HS-27A (cell line): ENCODE measurements at regions not wholly inside any gene's neighbourhood (a gene's known extent, or its start where the extent isn't known, plus 50 kb on each side); places are given as distances from the start of the nearest gene placed in this dataset.
A peak's percentile ranks its signal among the peaks of the same experiment; 100 is the strongest.

Experiments used
- DNase-seq: peaks from one replicate; pipeline ENCODE4 v3.0.0-alpha.2; 2012; ENCODE audit warnings: low read depth, missing footprints

DNA sequence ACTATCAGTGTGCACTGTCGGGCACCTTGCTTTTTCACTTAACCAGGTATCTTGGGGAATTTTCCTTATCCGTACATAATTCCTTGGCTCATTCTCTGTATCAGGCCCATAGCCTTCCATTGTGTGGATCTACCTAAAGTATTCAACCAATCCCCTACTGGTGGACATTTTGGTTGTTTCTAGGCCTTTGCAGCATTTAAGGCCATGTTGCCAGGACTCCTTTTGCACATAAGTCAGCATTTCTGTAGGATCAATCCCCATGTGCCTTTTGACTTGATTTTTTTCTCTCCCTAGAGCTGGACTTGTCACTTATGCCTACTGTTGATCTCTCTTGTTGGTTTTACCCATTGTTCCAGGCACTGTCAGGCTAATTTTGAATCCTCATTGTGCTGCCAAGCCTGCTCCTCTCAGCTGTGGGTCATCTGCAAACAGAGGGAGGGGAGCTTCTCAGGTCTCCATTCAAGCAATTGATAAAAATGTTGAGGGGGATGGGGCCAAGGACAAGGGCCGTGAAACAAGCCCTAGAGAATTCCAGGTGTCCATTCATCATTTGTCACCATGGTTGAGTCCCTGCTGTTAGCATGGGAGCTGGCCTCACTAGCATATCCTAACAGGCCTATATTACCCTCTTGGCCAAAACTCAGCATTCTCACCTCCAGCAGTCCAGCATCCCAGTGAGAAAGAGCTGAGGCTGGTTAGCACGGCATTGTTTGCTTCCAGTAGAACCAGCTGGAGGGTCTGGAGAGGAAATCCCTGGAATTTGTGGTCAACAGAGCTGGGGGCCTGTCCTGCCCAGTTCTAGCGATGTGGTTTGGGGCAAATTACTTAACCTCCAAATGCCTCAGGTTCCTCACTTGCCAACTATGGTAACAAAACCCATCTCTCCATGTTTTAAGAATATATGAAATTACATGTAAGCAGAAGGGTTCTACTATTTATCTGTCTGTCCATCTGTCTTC, 178.4 kb downstream of the MRPL14 start:
- peak; percentile 87 for DNase-seq

DNA sequence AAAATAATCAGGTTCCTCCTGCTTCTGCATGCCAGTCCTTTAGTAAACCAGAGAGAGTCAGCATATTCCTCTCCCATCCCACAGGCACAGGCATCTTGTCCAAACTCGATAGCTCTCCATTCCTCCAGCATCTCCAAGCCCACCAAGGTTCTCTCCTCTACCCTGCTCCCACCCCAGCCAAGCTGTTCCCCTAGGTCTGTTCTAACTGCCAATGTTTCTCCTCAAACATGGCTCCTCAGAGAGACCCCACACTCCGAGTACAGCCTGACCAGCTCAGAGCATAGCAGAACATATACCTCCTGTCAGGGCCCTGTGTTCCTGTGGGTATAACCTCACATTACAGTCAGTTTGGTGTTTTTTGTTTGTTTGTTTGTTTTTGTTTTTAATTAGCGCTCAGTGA, 177.8 kb downstream of the VEGFA start:
- DNase-seq, result no peak

DNA sequence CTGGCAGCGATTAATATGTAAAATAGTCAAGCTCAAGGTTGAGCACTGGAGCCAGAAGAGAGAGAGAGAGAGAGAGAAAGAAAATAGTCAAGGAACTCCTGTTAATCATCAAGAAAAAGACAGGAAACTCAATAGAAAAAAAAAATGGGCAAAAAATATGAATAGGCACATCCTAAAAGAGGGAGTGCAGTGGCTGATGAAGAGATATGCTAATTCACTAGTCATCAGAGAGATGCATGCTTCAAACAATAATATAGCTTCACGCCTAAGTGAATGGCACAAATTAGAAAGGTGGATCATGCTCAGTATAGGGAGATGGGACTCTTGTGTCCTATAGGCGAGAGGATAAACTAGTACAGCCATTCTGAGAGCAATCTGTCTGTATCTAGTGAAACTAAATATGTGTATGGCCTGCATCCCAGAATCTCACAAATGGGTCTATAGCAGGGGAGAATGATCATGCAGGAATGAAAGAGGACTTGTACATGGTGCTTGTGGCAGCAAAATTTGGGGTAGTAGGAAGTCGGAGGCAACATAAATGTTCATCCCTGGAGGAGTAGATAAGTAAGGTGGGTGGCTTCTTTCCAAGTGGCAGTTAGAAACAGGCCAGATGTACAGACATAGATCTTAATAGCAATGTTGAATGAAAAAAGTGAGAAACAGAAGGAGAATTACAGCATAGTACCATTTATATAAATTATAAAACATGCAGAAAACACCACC, 176.8 kb downstream of the VEGFA start:
- no peak for DNase-seq

DNA sequence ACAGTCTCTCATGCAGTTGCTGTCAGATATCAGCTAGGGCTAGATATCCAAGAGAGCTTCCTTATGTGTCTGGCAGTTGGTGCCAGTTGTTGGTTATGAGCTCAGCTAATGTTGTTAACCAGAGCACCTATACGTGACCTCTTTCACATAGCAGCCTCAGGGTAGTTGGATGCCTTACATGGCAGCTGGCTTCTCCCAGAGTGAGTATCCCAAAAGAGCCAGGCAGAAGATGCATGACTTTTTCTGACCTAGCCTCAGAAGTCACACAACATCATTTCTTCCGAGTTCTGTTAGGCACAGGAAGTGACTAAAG, 175.7 kb downstream of the VEGFA start:
- DNase-seq, result no peak

DNA sequence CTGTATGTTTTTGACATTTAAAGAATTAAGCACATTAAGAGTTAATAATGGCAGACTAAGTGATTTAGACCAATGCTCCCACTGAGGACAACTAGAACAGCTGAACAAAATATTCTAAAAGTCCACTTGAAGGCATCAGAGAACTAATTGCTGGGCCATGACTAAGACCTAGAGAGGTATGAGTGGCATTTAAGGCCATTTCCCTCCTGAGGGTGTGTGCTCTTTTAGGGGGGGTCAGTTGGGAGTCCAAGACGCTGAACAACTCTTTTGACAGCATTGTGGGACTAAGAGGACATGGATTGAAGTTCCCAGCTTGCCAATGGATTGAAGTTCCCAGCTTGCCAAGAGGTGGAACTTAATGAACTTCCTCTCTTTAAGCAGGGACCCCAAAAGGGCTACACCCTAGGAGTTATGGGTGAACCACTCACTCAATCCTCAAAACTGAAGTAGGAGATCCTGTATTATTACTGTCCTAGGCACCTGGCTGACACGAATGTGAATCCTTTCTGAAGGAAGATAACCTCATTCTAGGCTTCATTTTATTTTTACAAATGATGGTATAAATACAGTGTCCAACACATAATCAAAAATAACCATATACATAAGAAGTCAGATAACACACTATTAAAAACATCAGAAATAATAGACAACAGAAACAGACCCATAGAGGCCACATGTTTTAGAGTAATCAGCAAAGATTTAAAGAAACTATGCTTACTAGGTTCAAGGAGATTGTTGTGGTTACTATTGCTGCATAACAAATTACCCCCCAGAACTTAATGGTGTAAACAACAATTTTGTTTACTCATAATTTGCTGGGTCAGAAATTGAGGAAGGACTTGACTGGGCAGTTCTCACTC, 175.1 kb downstream of the VEGFA start:
- peak; percentile 77 for DNase-seq

DNA sequence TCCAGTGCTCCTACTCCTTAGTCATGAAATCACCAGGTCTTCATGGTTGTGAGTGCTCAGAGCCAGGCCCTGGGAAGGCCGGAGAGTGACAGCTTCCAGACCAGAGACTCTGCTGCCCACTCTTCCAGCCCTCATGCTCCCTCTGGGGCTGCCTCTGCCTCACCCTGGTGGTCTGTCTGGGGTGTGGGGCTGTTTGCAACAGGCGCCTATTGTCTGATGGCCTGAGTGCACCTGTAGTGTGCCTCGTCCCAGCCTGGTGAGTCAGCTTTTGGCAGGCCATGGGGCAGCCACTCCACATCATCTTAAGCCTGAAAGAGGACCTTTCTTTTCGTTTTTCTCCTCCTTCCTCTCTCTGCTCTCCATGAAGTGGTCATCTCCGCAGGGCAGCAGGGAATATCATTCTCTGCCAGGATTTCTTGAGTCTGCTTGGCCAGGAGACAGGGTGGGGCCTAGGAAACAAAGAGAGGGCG, 173.8 kb downstream of the VEGFA start:
- DNase-seq, result no peak

DNA sequence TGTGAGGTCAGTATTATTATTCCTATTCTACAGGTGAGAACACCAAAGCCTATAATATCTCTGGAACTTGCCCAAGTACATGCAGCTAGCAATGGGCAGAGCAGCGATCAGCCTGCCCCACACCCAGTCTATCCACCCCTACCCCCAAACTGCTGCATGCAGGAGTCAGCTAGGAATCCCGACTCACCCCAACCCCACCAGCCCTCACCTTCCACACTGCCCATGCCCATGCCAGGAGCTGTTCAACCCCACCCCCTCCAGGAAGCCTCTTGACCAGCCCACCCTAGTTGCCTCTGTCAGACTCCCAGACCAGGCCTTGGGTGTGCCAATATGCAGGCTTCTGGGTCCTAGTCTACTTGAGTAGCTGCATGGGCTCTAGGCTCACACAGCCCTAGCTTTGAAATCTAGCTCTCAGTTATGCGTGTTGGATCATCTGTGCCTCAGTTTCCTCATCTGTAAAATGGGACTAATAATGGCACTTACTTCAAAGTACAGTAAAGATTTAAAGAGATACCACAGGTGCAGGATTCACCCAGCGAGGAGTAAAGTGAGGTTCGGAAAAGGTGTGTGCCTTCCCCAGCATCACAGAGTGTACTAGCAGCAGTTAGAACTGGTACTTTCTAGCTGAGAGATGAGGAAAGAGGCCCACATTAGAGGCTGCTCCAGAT, 173.2 kb downstream of the VEGFA start:
- DNase-seq, result no peak

DNA sequence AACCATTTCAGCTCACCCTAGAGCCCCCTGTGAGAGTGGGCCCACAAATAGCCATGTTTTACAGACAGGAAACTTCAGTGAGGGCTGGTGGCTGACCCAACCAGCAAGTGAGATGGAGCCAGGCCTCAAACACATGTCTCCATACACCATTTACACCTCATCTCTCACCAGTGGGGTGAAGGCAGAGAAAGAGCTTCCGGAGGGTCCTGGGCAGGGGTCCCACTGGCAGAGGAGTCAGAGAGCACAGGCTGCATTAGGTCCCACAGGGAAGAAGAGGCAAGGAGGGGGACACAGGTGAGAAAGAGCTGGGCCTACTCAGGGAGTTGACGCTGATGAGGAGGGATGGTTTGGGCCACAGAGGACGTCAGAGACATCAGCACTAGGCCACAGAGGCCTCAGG, 172.6 kb downstream of the VEGFA start:
- DNase-seq, result no peak

DNA sequence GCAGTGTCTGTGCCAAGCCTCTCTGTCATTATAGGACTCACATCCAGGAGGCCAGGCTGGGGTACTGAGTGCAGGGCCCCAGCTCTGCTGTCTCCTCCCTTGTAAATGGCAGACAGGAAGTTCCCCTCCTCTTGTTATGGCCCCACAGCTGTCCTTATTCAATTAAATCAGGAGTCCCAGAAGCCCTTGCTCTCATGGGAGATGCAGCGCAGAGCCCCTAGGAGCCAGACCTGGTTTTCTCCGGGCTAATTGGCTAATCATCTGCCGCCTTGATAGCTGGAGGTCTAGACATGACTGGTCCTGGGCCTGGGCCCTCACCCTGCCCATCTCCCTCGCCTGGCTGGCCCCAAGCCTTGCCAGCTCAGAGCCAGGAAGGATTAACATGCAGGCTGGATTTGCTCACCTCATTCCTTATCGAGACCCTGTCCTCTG, 172.0 kb downstream of the VEGFA start:
- no peak for DNase-seq

DNA sequence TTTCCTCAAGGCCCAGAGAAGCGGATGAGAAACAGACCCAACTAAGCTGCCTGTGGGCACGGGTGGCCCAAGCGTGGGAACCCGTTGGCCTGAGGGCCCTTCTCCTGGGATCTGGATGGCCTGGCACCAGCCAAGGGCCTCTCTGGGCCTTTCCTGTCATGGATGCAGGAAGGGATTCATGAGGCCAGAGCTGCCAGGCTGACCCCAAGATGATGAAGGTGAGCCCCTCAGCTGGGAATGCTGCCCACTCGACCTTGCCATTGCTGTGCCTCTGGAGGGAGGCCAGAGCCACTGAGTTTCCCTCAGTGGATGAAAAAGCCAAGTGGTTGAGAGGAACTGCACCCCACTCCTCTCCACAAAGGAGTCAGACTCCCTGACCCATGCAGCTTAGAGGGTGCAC, 171.2 kb downstream of the VEGFA start:
- DNase-seq, result no peak

DNA sequence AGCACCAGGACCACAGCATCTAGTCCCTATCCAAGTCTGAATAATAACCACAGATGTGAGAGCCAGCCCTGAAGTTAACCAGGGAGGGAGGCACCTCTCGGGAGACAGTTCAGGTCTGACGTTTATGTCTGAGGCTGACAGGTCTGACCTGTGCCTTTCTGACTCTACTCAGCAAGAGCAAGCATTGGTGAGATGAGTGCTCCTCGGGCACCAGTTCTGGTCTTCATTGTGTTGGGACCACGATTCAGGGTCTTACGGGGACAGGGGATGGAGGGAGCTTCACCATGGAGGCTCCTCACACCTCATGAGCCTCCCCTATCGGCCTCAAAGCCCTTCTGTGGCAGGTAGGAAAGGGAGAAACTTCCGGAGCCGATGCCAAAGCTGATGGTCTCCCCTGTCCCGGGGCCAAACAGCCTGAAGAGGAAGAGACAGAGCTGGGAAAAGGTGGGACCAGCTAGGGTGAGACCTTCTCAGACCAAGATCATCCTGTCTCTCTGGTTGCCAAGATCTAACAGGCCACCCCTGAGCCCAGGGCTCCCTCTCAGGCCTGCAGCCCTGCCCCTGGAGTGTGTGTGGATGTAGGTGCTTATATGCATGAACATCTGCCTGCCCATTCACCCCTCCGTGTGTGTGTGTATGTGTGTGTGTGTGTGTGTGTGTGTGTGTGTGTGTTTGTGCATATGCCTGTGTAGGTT, 170.5 kb downstream of the VEGFA start:
- DNase-seq, result no peak

DNA sequence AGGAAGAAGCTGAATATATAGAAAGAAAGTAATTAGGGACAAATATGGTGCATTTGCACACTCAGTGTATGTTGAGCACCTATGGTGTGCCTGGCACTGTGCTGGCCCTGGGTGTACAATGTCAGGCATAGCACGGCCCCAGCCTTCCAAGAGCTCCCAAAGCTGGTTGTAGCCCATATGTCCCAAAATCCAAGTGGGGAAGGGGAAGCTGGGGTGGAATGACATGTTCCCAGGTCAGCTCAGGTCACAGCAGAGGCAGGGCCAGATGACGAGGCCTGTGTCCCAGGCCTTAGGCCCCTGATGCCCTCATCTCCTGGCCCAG, 170.0 kb downstream of the VEGFA start:
- DNase-seq, result no peak

DNA sequence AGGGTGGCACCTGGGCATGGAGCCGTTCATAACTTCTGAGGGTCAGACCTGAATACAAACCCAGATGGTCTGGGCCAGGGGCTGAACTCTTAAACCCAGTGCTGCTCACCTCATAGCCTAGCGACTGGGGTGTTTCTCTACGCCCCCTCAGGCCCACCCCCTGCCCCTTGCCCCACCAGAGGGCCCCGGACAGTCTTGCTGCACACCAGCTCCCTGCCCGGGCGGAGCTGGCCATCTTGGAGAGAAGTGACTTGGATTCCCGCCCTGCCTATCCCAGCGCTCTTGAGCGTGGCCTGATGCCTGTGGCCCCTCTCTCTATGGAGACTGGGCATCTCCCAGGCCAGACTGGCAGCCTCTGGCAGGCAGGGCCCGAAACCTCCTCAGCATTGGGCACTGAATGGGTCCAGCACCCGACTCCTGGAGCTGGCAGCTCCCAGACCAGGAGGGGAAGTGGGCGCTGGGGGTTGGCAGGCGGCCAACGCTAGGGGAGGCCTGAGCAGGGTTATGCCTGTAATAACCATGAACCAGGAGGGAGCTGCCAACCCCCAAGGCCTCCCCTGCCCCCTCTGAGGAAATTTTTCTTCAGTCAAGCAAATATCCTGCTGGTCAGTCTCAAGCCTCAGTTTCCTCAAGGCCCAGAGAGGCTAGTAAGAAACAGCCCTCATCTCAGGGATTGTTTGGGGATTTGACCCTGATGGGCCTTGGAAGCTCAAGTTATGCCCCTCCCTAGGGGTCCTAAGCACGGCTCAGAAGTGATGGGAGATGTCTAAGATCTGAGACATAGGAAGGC, 169.5 kb downstream of the VEGFA start:
- DNase-seq, result no peak

DNA sequence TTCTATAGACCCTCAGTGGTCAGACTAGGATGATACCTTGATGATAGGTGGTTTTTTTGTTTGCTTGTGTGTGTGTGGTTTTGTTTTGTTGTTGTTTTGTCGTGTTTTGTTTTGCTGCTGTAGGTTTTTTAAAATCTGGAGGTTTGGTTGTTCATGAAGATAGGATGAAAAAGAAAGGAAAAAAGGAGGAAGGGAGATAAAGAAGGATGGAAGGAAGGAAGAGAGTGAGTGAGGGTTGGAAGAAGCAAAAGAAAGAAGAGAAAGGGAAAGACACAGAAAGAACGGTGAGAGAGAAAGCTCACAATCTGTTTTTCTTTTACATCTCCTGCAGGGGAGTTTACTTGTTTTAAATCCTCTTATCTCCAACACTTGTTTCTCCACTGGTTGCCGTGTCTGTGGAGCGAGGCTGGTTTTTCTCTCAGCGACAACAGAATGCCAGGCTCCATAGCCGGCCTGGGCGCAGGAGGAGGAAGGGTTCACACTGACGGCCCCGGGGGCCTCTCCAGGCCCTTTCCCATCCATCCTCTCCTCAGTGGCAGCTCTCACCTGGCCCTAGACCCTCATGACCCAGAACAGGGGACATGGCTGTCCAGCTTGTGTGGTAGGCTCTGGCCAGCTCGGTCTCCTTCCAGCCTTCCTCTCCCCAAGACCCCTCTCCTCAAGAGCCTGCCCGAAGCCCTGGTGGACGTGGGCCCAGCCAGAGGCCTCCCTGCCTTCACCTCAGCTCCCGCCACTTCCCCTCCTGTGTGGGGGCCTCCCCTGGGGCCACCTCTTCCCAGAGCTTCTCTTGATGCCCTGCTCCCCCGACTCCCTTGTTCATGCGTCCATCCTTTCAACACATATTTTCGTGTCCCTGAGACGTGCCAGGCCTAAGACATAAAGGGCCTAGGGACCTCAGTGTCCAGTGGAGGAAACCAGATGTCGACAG, 168.4 kb downstream of the VEGFA start:
- DNase-seq, result no peak

DNA sequence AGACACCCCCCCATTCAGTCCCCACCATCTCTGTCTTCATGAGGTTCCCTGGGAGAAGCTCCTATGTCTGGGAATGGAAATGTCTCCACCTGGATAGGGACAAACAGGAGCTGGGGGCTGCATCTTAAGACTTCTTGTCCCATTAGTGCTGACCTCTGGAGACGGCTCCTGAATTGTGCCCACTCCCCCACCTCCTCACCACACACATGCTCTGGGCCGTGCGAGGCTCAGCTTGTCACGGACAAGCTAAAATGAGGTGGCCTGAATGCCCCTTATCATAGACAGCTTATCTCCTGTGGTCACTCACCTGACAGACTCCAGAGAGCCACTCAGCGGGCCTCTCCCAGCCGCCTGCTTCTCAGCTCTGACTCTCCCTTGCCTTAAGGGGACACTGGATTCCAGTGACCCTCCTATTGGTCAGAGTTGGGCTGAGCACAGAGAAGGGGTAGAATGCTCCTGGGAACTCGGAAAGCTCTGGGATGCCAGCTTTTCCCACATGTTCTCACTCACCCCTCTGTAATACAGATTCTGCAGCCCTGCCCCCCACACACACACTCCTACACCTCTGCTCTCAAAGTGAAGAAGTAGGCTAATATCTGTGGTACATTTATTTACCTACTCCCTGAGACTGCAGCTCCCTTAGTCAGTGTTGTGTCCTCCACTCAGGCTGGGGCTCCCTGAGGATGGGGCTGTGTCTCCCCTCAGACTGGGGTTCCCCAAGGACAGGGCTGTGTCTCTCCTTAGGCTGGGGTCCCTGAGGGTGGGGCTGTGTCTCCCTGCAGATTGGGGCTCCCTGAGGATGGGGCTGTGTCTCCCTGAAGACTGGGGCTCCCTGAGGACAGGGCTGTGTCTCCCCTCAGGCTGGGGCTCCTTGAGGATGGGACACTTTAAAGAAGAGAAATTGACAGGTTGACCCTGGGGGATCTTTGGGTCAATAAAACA, 167.5 kb downstream of the VEGFA start:
- DNase-seq, result no peak

DNA sequence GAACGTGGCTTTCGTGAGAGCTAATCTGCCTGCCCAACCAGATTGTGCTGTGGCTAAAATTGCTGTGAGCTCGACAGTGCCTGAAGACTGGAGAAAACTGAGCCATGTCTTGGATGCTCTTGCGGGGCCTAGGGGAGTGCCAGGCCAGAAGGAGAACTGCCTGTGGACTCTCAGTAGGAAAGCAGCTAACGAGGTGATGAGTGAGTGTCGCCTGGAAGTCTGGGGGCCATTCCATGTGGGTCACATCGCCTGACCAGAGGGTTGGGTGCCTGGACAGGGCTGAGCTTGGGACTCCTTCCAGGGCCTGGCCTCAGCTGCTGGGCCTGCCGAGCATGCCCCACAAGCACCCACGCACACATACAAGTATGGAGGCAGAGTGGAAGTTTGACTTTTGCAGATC, 166.5 kb downstream of the VEGFA start:
- no peak for DNase-seq

DNA sequence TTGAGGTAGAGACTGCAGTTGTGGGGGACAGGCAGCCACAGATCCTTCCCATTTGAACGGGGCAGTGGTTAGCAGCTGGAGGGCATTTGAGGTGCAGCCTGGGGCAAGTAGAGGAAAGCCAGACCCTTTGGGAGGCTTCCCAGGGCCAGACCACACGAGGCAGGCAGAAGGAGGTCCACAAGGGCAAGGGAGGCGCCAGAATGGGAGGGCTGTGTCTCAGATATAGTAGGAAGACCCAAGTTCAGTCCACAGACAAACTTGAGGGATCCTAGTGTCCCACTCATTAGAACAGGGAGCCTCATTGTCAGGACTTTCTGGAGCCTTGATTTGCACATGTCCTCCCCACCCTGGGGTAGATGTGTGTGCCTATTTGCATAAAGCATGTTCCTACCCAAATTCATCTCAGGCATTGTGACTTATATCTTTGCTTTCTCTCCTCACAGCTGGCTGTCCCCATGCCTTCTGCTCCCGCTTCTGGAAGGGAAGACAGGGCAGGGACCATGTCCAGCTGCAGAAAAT, 166.0 kb downstream of the VEGFA start:
- DNase-seq, result no peak
